Vagina (tissue), 2 donors: ENCODE measurements at regions not wholly inside any gene's neighbourhood (a gene's known extent, or its start where the extent isn't known, plus 50 kb on each side); places are given as distances from the start of the nearest gene placed in this dataset.

Experiments used
- DNase-seq, 2 donors: peaks; one replicate each; pipeline ENCODE4 v3.0.0-alpha.2; 2017; ENCODE audit errors: extremely low spot score in 2 of 2
- H3K27ac ChIP-seq: fragments of 200-600 bp; sonication (generic); one replicate; pipeline ENCODE4 v1.5.1; 2019
- H3K27me3 ChIP-seq: fragments of 200-600 bp; sonication (generic); one replicate; pipeline ENCODE4 v1.5.1; 2019
- H3K36me3 ChIP-seq, 2 donors: fragments of 200-600 bp; sonication (generic); one replicate each; pipeline ENCODE4 v1.5.1; 2017 to 2019
- H3K4me1 ChIP-seq: fragments of 200-600 bp; sonication (generic); one replicate; pipeline ENCODE4 v1.5.1; 2019
- H3K4me3 ChIP-seq, 2 donors: fragments of 200-600 bp; sonication (generic); 1 replicate in 1 of 2; 2 replicates in 1 of 2; pipeline ENCODE4 v1.5.1; 2016 to 2019
- H3K9me3 ChIP-seq: fragments of 200-600 bp; sonication (generic); one replicate; pipeline ENCODE4 v1.5.1; 2019
- POLR2A ChIP-seq, 2 donors: fragments of 450-650 bp; IDR thresholded peaks; one replicate each; pipeline ENCODE4 v1.6.1; 2017; ENCODE audit warnings: antibody characterized with exemption in 2 of 2, mild to moderate bottlenecking in 2 of 2, moderate library complexity in 2 of 2
- POLR2AphosphoS5 ChIP-seq, 2 donors: sonication (generic); formaldehyde crosslinking; IDR thresholded peaks; one replicate each; pipeline ENCODE4 v1.9.0; 2017; ENCODE audit warnings: antibody characterized with exemption in 2 of 2, mild to moderate bottlenecking in 2 of 2, low read depth in 1 of 2; ENCODE audit not compliant: insufficient read depth in 1 of 2
- intact Hi-C: fragments of 100-400 bp; cut with DNase I; formaldehyde crosslinking; loops from one replicate; pipeline ENCODE4 v1.15.1; 2023
- TF ChIP-seq, protein P1 (sequence below), 3 experiments: fragments of 450-650 bp in 2 of 3; fragments of 200-600 bp in 1 of 3; sonication (generic) in 1 of 3; IDR thresholded peaks; one replicate each; pipeline ENCODE4 v1.5.1; 2017 to 2019; ENCODE audit warnings: antibody characterized with exemption in 3 of 3, mild to moderate bottlenecking in 2 of 3, moderate library complexity in 2 of 3

DNA sequence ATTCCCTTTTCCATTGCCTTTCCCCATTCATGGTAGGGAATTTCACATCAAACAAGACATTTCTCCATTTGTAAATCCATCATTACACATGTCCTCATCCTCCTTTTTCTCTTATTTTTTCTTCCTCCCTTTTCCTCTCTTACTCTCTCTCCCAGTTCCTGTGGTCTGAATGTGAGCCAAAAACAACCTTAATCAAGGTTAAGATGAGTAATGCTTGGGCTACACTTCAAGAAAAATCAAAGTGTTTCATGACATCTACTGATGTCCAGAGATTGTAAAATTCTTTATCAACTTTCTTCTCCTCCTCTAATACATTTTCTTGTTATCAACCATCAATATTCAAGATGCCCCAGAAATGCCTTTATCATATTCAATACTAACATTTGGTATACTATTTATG is 172.5 kb upstream of the PRNP start:
- Histone ChIP-seq H3K9me3 (no peaks in the 10 kb centered on the region), H3K36me3 (no peaks in the 10 kb centered on the region), H3K4me1 (no peaks in the 10 kb centered on the region), H3K27me3 (no peaks in the 10 kb centered on the region), H3K27ac (no peak overlapping the region), H3K4me3 (no peak overlapping the region)
- no peak for DNase-seq
- intact Hi-C loops = no loop called here
- TF ChIP-seq POLR2A (IDR thresholded peaks at IDR 0.05) (no peak), POLR2AphosphoS5 (IDR thresholded peaks at IDR 0.05; ENCODE audit: insufficient read depth in 1 of 2, low read depth in 1 of 2) (no peak)
- TF ChIP-seq, protein P1, sequence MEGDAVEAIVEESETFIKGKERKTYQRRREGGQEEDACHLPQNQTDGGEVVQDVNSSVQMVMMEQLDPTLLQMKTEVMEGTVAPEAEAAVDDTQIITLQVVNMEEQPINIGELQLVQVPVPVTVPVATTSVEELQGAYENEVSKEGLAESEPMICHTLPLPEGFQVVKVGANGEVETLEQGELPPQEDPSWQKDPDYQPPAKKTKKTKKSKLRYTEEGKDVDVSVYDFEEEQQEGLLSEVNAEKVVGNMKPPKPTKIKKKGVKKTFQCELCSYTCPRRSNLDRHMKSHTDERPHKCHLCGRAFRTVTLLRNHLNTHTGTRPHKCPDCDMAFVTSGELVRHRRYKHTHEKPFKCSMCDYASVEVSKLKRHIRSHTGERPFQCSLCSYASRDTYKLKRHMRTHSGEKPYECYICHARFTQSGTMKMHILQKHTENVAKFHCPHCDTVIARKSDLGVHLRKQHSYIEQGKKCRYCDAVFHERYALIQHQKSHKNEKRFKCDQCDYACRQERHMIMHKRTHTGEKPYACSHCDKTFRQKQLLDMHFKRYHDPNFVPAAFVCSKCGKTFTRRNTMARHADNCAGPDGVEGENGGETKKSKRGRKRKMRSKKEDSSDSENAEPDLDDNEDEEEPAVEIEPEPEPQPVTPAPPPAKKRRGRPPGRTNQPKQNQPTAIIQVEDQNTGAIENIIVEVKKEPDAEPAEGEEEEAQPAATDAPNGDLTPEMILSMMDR (IDR thresholded peaks at IDR 0.05) = no peak

DNA sequence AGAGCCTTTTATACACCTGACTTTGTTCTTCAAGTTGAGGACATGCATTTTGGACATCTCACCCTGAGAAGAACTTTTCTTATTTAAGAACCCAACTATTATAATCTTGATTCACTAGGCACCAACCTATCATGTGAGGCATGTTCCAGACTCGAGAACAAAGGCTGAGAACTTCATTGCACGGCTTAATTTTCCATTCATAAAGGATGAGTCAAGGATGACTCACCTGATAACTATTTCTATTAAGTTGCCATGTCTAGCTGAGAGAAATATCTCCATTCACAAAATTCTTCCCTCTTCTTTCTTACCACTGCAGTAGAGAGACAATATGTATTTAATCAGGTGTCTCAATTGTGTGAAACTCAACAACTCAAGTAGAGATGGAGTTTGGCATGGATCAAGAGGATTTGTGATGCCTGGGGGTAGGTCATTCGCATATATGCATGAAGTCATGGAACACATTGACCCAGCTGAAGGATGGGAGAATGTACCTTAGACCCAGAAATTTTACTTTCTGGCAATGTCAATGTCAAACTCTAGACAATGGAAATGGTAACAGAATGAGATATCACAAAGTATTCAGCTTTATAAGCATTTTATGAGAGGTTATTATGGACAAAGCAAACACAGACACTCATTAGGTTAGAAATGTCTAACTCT is 173.2 kb upstream of the PRNP start:
- Histone ChIP-seq H3K27me3 (no peaks in the 10 kb centered on the region), H3K27ac (no peak overlapping the region), H3K9me3 (no peaks in the 10 kb centered on the region), H3K4me1 (no peaks in the 10 kb centered on the region), H3K36me3 (no peaks in the 10 kb centered on the region), H3K4me3 (no peak overlapping the region)
- intact Hi-C loops = no loop called here
- DNase-seq = no peak
- TF ChIP-seq, protein P1 (IDR thresholded peaks at IDR 0.05) = no peak
- TF ChIP-seq POLR2AphosphoS5 (IDR thresholded peaks at IDR 0.05; ENCODE audit: insufficient read depth in 1 of 2, low read depth in 1 of 2) (no peak), POLR2A (IDR thresholded peaks at IDR 0.05) (no peak)

DNA sequence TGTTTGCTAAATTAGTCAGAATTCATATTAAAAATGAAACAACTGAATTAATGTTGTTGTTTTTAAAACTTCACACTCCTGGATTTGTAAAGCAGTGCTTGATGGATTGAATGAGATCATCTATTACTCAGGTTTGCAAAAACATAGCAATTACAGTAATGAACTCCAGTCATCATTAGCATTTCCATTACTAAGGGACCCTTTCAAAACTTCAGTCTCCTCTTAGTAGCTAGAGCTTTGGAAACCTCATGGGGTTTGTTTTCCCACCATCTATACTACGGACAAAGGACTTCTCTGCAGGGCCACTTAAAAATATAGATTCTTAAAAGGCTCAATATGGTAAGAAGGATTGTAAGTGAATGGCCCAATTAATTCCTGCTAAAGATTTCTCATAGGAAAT is 174.5 kb upstream of the PRNP start:
- H3K27ac ChIP-seq = no peak overlapping the region
- H3K4me3 ChIP-seq = no peak overlapping the region
- no peaks in the 10 kb centered on the region for H3K9me3 ChIP-seq
- intact Hi-C loops = no loop called here
- TF ChIP-seq, protein P1 (IDR thresholded peaks at IDR 0.05) = no peak
- no peak for TF ChIP-seq POLR2AphosphoS5 (IDR thresholded peaks at IDR 0.05; ENCODE audit: insufficient read depth in 1 of 2, low read depth in 1 of 2)
- no peak for TF ChIP-seq POLR2A (IDR thresholded peaks at IDR 0.05)
- no peaks in the 10 kb centered on the region for H3K36me3 ChIP-seq
- no peak for DNase-seq
- H3K4me1 ChIP-seq = no peaks in the 10 kb centered on the region
- no peaks in the 10 kb centered on the region for H3K27me3 ChIP-seq

DNA sequence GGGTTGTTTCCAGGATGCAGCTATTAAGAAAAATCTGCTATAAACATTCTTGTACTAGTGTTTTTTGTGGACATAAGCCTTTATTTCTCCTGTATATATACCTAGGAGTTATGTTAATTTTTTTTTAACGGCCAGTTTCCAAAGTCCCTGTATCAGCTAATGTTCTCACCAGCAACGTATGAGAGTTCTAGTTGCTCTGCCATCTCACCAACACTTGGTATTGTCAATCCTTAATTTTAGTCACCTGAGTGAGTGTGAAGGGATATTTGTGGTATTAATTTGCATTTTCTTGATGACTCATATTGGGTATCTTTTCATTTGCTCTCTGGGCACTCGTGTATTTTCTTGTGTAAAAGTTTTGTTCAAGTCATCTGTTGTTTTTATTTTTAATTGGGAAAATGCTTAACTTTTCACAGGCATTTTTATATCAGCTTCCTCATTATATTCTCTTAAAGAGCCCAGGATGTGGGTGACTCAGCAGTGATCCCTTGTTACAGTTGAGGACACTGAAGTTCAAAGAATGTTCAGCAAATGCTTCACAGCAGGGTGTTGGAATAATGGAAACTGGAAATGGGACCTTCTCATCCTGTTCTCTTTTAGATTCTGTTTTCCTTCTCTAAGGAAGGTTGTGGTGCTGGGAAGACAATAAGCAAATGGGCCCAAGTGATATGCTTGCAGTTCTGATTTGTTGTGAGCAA is 176.3 kb upstream of the PRNP start:
- no peak for DNase-seq
- H3K27me3 ChIP-seq = no peaks in the 10 kb centered on the region
- TF ChIP-seq, protein P1 (IDR thresholded peaks at IDR 0.05) = no peak
- TF ChIP-seq POLR2AphosphoS5 (IDR thresholded peaks at IDR 0.05; ENCODE audit: insufficient read depth in 1 of 2, low read depth in 1 of 2) = no peak
- TF ChIP-seq POLR2A (IDR thresholded peaks at IDR 0.05) = no peak
- no peaks in the 10 kb centered on the region for H3K9me3 ChIP-seq
- no peak overlapping the region for H3K27ac ChIP-seq
- no peak overlapping the region for H3K4me3 ChIP-seq
- H3K4me1 ChIP-seq = no peaks in the 10 kb centered on the region
- H3K36me3 ChIP-seq = no peaks in the 10 kb centered on the region
- intact Hi-C loops = no loop called here

DNA sequence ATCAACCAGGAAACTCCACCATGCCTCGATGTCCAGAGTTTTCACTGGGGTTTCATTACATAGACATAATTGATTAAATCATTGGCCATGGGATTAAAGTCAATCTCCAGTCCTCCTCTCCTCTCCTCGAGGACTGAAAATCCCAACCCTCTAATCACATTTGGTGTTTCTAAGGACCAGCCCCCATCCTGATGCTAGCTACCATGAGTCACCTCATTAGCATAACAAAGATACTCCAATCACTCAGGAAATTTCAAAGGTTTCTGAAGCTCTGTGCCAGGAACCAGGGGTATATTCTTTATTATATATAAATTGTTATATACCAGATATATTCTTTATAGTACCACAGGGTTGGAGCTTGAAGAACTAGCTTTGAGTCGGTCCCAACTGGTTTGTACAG is 177.5 kb upstream of the PRNP start:
- Histone ChIP-seq H3K9me3 (no peaks in the 10 kb centered on the region), H3K27ac (no peak overlapping the region), H3K36me3 (no peaks in the 10 kb centered on the region), H3K27me3 (no peaks in the 10 kb centered on the region), H3K4me1 (no peaks in the 10 kb centered on the region), H3K4me3 (no peak overlapping the region)
- TF ChIP-seq, protein P1 (IDR thresholded peaks at IDR 0.05) = no peak
- TF ChIP-seq POLR2AphosphoS5 (IDR thresholded peaks at IDR 0.05; ENCODE audit: insufficient read depth in 1 of 2, low read depth in 1 of 2) (no peak), POLR2A (IDR thresholded peaks at IDR 0.05) (no peak)
- intact Hi-C loops = no loop called here
- DNase-seq = no peak
